Esophagus squamous epithelium (tissue), 5 donors: ENCODE measurements at regions not wholly inside any gene's neighbourhood (a gene's known extent, or its start where the extent isn't known, plus 50 kb on each side); places are given as distances from the start of the nearest gene placed in this dataset.

Experiments
- DNase-seq: peaks from one replicate; lab custom pipeline; 2025; lab: John Stamatoyannopoulos, UW
- H3K27ac ChIP-seq, 4 donors: fragments of 200-600 bp; sonication (generic); one replicate each; pipeline ENCODE4 v1.5.1; 2016 to 2019; ENCODE audit warnings: mild to moderate bottlenecking in 1 of 4
- H3K27me3 ChIP-seq, 4 donors: fragments of 200-600 bp; sonication (generic); 1 replicate in 3 of 4; 2 replicates in 1 of 4; pipeline versions ENCODE4 v1.5.1 to v1.6.0; 2017 to 2021; ENCODE audit warnings: antibody characterized with exemption in 1 of 4
- H3K36me3 ChIP-seq, 3 donors: fragments of 200-600 bp; sonication (generic); one replicate each; pipeline ENCODE4 v1.5.1; 2016 to 2019
- H3K4me1 ChIP-seq, 3 donors: fragments of 200-600 bp; sonication (generic); one replicate each; pipeline ENCODE4 v1.5.1; 2017 to 2019
- H3K4me3 ChIP-seq, 4 donors: fragments of 200-600 bp; sonication (generic); 1 replicate in 3 of 4; 2 replicates in 1 of 4; pipeline ENCODE4 v1.5.1; 2016 to 2019; ENCODE audit warnings: mild to moderate bottlenecking in 2 of 4, moderate library complexity in 1 of 4
- H3K9me3 ChIP-seq, 3 donors: fragments of 200-600 bp; sonication (generic); one replicate each; pipeline ENCODE4 v1.5.1; 2016 to 2019
- POLR2A ChIP-seq, 4 donors: fragments of 450-650 bp; IDR thresholded peaks; one replicate each; pipeline ENCODE4 v1.6.1; 2017; ENCODE audit warnings: antibody characterized with exemption in 4 of 4, mild to moderate bottlenecking in 4 of 4, moderate library complexity in 3 of 4
- WGBS, 2 donors: methylation state at CpG; one replicate each; pipeline ENCODE4 v1.1.5; 2018; 5-methylcytosine and 5-hydroxymethylcytosine counted together
- intact Hi-C: fragments of 100-400 bp; cut with DNase I; formaldehyde crosslinking; loops from one replicate; pipeline ENCODE4 v1.15.0; 2022
- TF ChIP-seq, protein P1 (sequence below), 6 experiments: fragments of 450-650 bp in 4 of 6; fragments of 200-600 bp in 2 of 6; sonication (generic) in 2 of 6; IDR thresholded peaks; one replicate each; pipeline ENCODE4 v1.5.1; 2016 to 2019; ENCODE audit warnings: antibody characterized with exemption in 6 of 6, mild to moderate bottlenecking in 4 of 6, moderate library complexity in 4 of 6
- donor health status: DM: yes; HTN: yes; CAD: no.

- no peaks in the 10 kb centered on the region for H3K27me3 ChIP-seq
- DNase-seq, result no peak
- WGBS, 2 donors, result 67 to 82% methylated on average over 3 of the region's 3 CpGs
- H3K9me3 ChIP-seq, result peaks cover 0 to 3% (median 0%) of the 10 kb centered on the region in 3 donors
- H3K36me3 ChIP-seq, result no peaks in the 10 kb centered on the region
- TF ChIP-seq POLR2A (IDR thresholded peaks at IDR 0.05), result no peak
- TF ChIP-seq, protein P1, sequence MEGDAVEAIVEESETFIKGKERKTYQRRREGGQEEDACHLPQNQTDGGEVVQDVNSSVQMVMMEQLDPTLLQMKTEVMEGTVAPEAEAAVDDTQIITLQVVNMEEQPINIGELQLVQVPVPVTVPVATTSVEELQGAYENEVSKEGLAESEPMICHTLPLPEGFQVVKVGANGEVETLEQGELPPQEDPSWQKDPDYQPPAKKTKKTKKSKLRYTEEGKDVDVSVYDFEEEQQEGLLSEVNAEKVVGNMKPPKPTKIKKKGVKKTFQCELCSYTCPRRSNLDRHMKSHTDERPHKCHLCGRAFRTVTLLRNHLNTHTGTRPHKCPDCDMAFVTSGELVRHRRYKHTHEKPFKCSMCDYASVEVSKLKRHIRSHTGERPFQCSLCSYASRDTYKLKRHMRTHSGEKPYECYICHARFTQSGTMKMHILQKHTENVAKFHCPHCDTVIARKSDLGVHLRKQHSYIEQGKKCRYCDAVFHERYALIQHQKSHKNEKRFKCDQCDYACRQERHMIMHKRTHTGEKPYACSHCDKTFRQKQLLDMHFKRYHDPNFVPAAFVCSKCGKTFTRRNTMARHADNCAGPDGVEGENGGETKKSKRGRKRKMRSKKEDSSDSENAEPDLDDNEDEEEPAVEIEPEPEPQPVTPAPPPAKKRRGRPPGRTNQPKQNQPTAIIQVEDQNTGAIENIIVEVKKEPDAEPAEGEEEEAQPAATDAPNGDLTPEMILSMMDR (IDR thresholded peaks at IDR 0.05), result no peak
- H3K4me3 ChIP-seq, result no peak overlapping the region
- no peaks in the 10 kb centered on the region for H3K4me1 ChIP-seq
- intact Hi-C loops, result no loop called here
- no peak overlapping the region for H3K27ac ChIP-seq
Observed at GRCh38 chr12:73342733-73343132, 1070.6 kb downstream of the TRHDE start.

GRCh38 chr12:73352826-73353225, 1080.7 kb downstream of the TRHDE start:
- DNase-seq, result no peak
- H3K27ac ChIP-seq, result no peak overlapping the region
- no peak overlapping the region for H3K4me3 ChIP-seq
- H3K27me3 ChIP-seq, result no peaks in the 10 kb centered on the region
- no peaks in the 10 kb centered on the region for H3K4me1 ChIP-seq
- intact Hi-C loops, result no loop called here
- no peaks in the 10 kb centered on the region for H3K9me3 ChIP-seq
- WGBS, 2 donors, result 61 to 76% methylated on average over 1 of the region's 1 CpG
- TF ChIP-seq POLR2A (IDR thresholded peaks at IDR 0.05), result no peak
- TF ChIP-seq, protein P1 (IDR thresholded peaks at IDR 0.05), result no peak
- no peaks in the 10 kb centered on the region for H3K36me3 ChIP-seq

DNA sequence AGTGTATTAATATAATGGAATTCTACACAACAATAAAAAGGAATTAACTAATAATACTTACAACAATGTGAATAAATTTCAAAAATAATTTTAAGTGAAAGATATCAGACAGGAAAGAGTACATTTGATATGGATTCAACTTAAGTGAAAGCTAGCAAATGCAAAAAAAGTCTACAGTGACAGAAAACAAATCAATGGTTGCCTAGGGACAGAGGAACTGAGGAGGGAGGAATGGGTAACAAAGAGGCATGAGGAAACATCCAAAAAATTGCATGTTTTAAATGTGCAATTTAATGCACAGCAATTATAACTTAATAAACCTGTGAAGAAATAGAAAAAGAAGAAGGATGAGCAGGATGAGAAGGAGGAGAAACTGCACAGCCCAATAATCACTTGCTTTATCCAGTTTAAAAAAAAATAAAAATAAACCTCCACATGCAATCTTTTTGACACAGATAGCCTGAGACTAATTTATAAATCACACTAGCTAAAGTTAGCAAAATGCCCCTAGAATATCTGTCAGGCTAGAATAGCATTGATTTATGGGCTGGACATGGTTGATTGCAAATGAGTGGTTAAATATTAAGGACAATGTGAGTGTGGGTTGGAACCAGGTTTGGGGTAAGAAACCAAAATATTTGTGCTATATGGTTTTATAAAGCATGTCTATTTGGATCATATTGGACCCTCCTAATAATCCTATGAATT, 1089.1 kb downstream of the TRHDE start:
- Histone ChIP-seq H3K9me3 (peaks cover 0 to 4% (median 0%) of the 10 kb centered on the region in 3 donors), H3K27ac (no peak overlapping the region), H3K36me3 (no peaks in the 10 kb centered on the region), H3K4me3 (no peak overlapping the region), H3K4me1 (no peaks in the 10 kb centered on the region), H3K27me3 (no peaks in the 10 kb centered on the region)
- no peak for DNase-seq
- intact Hi-C loops, result no loop called here
- TF ChIP-seq POLR2A (IDR thresholded peaks at IDR 0.05), result no peak
- TF ChIP-seq, protein P1 (IDR thresholded peaks at IDR 0.05), result no peak

GRCh38 chr12:73361864-73362230, 1089.7 kb downstream of the TRHDE start:
- DNase-seq, result no peak
- intact Hi-C loops, result no loop called here

GRCh38 chr12:73362666-73363065, 1090.5 kb downstream of the TRHDE start:
- Histone ChIP-seq H3K4me3 (no peak overlapping the region), H3K9me3 (peaks cover 0 to 4% (median 0%) of the 10 kb centered on the region in 3 donors), H3K36me3 (no peaks in the 10 kb centered on the region), H3K4me1 (no peaks in the 10 kb centered on the region), H3K27me3 (no peaks in the 10 kb centered on the region), H3K27ac (no peak overlapping the region)
- WGBS, 2 donors, result 31 to 47% methylated on average over 1 of the region's 1 CpG
- intact Hi-C loops, result no loop called here
- TF ChIP-seq POLR2A (IDR thresholded peaks at IDR 0.05), result no peak
- TF ChIP-seq, protein P1 (IDR thresholded peaks at IDR 0.05), result no peak
- DNase-seq, result no peak

More at GRCh38 chr12:73361864-73362230, 1089.7 kb downstream of the TRHDE start:
- 40 to 43% methylated on average over 4 of the region's 4 CpGs for WGBS, 2 donors
- no peaks in the 10 kb centered on the region for H3K4me1 ChIP-seq
- no peak overlapping the region for H3K4me3 ChIP-seq
- H3K27me3 ChIP-seq, result no peaks in the 10 kb centered on the region
- no peak overlapping the region for H3K27ac ChIP-seq
- H3K36me3 ChIP-seq, result no peaks in the 10 kb centered on the region
- TF ChIP-seq POLR2A (IDR thresholded peaks at IDR 0.05), result no peak
- H3K9me3 ChIP-seq, result peaks cover 0 to 4% (median 0%) of the 10 kb centered on the region in 3 donors
